ENCODE measurements at regions not wholly inside any gene's neighbourhood (a gene's known extent, or its start where the extent isn't known, plus 50 kb on each side); places are given as distances from the start of the nearest gene placed in this dataset.
"Not testable (repeated sequence)": the region's sequence is repeated elsewhere in the genome, so short reads cannot be mapped to it uniquely, and the experiment has no call there.

- Mint-ChIP-seq H3K27me3 (ENCODE audit: low read depth) (peaks cover 27% of the 10 kb centered on the region), H3K9me3 (no peaks in the 10 kb centered on the region), H3K4me3 (no peak overlapping the region), H3K4me1 (ENCODE audit: low read depth) (no peaks in the 10 kb centered on the region), H3K27ac (no peak overlapping the region), H3K36me3 (ENCODE audit: low read depth) (no peaks in the 10 kb centered on the region)
- DNase-seq (ENCODE audit: low spot score) = peak; percentile 22
Observed at GRCh38 chr15:98292442-98293240, 332.1 kb downstream of the ARRDC4 start.

GRCh38 chr15:98294126-98294525 lies 333.6 kb downstream of the ARRDC4 start:
- H3K27ac Mint-ChIP-seq = no peak overlapping the region
- H3K27me3 Mint-ChIP-seq (ENCODE audit: low read depth) = peaks cover 27% of the 10 kb centered on the region
- H3K4me1 Mint-ChIP-seq (ENCODE audit: low read depth) = no peaks in the 10 kb centered on the region
- no peaks in the 10 kb centered on the region for H3K9me3 Mint-ChIP-seq
- H3K36me3 Mint-ChIP-seq (ENCODE audit: low read depth) = no peaks in the 10 kb centered on the region
- DNase-seq (ENCODE audit: low spot score) = no peak
- no peak overlapping the region for H3K4me3 Mint-ChIP-seq

- DNase-seq (ENCODE audit: low spot score); H3K4me1 Mint-ChIP-seq (ENCODE audit: low read depth); H3K4me3 Mint-ChIP-seq; H3K36me3 Mint-ChIP-seq (ENCODE audit: low read depth); H3K9me3 Mint-ChIP-seq; H3K27ac Mint-ChIP-seq: not testable (repeated sequence)
- H3K27me3 Mint-ChIP-seq (ENCODE audit: low read depth) = peaks cover 27% of the 10 kb centered on the region
Observed at GRCh38 chr15:98295101-98295759, 334.7 kb downstream of the ARRDC4 start.

GRCh38 chr15:98296653-98297052 lies 336.1 kb downstream of the ARRDC4 start:
- no peak overlapping the region for H3K4me3 Mint-ChIP-seq
- no peaks in the 10 kb centered on the region for H3K4me1 Mint-ChIP-seq (ENCODE audit: low read depth)
- no peaks in the 10 kb centered on the region for H3K9me3 Mint-ChIP-seq
- no peaks in the 10 kb centered on the region for H3K36me3 Mint-ChIP-seq (ENCODE audit: low read depth)
- no peak overlapping the region for H3K27ac Mint-ChIP-seq
- DNase-seq (ENCODE audit: low spot score) = no peak
- H3K27me3 Mint-ChIP-seq (ENCODE audit: low read depth) = peaks cover 24% of the 10 kb centered on the region

- DNase-seq (ENCODE audit: low spot score) = no peak
- H3K27ac Mint-ChIP-seq = no peak overlapping the region
- no peak overlapping the region for H3K4me3 Mint-ChIP-seq
- no peaks in the 10 kb centered on the region for H3K4me1 Mint-ChIP-seq (ENCODE audit: low read depth)
- H3K9me3 Mint-ChIP-seq = no peaks in the 10 kb centered on the region
- no peaks in the 10 kb centered on the region for H3K27me3 Mint-ChIP-seq (ENCODE audit: low read depth)
- H3K36me3 Mint-ChIP-seq (ENCODE audit: low read depth) = no peaks in the 10 kb centered on the region
Observed at GRCh38 chr15:98304371-98304770, 343.9 kb downstream of the ARRDC4 start.

- Mint-ChIP-seq H3K27ac (no peak overlapping the region), H3K4me3 (no peak overlapping the region), H3K36me3 (ENCODE audit: low read depth) (no peaks in the 10 kb centered on the region), H3K27me3 (ENCODE audit: low read depth) (no peaks in the 10 kb centered on the region), H3K4me1 (ENCODE audit: low read depth) (no peaks in the 10 kb centered on the region), H3K9me3 (no peaks in the 10 kb centered on the region)
- DNase-seq (ENCODE audit: low spot score) = no peak
Observed at GRCh38 chr15:98308117-98308516, 340.2 kb upstream of the IGF1R start.

GRCh38 chr15:98311566-98312188 lies 336.7 kb upstream of the IGF1R start:
- no peaks in the 10 kb centered on the region for H3K36me3 Mint-ChIP-seq (ENCODE audit: low read depth)
- no peaks in the 10 kb centered on the region for H3K9me3 Mint-ChIP-seq
- H3K4me3 Mint-ChIP-seq = no peak overlapping the region
- no peak overlapping the region for H3K27ac Mint-ChIP-seq
- H3K27me3 Mint-ChIP-seq (ENCODE audit: low read depth) = no peaks in the 10 kb centered on the region
- peak; percentile 47 for DNase-seq (ENCODE audit: low spot score)
- no peaks in the 10 kb centered on the region for H3K4me1 Mint-ChIP-seq (ENCODE audit: low read depth)

- no peak for DNase-seq (ENCODE audit: low spot score)
- Mint-ChIP-seq H3K27ac (no peak overlapping the region), H3K36me3 (ENCODE audit: low read depth) (no peaks in the 10 kb centered on the region), H3K9me3 (no peaks in the 10 kb centered on the region), H3K27me3 (ENCODE audit: low read depth) (no peaks in the 10 kb centered on the region), H3K4me1 (ENCODE audit: low read depth) (no peaks in the 10 kb centered on the region), H3K4me3 (no peak overlapping the region)
Observed at GRCh38 chr15:98312913-98313312, 335.4 kb upstream of the IGF1R start.

GRCh38 chr15:98315971-98316370 lies 332.4 kb upstream of the IGF1R start:
- H3K27ac Mint-ChIP-seq = no peak overlapping the region
- H3K4me3 Mint-ChIP-seq = no peak overlapping the region
- no peaks in the 10 kb centered on the region for H3K36me3 Mint-ChIP-seq (ENCODE audit: low read depth)
- DNase-seq (ENCODE audit: low spot score) = no peak
- no peaks in the 10 kb centered on the region for H3K4me1 Mint-ChIP-seq (ENCODE audit: low read depth)
- no peaks in the 10 kb centered on the region for H3K9me3 Mint-ChIP-seq
- no peaks in the 10 kb centered on the region for H3K27me3 Mint-ChIP-seq (ENCODE audit: low read depth)

GRCh38 chr15:98321896-98322295 lies 326.4 kb upstream of the IGF1R start:
- no peaks in the 10 kb centered on the region for H3K36me3 Mint-ChIP-seq (ENCODE audit: low read depth)
- DNase-seq (ENCODE audit: low spot score) = no peak
- no peaks in the 10 kb centered on the region for H3K4me1 Mint-ChIP-seq (ENCODE audit: low read depth)
- H3K9me3 Mint-ChIP-seq = no peaks in the 10 kb centered on the region
- no peak overlapping the region for H3K4me3 Mint-ChIP-seq
- H3K27me3 Mint-ChIP-seq (ENCODE audit: low read depth) = no peaks in the 10 kb centered on the region
- H3K27ac Mint-ChIP-seq = no peak overlapping the region

GRCh38 chr15:98322581-98322980 lies 325.8 kb upstream of the IGF1R start:
- DNase-seq (ENCODE audit: low spot score) = no peak
- H3K4me3 Mint-ChIP-seq = no peak overlapping the region
- H3K27me3 Mint-ChIP-seq (ENCODE audit: low read depth) = no peaks in the 10 kb centered on the region
- H3K4me1 Mint-ChIP-seq (ENCODE audit: low read depth) = no peaks in the 10 kb centered on the region
- no peaks in the 10 kb centered on the region for H3K36me3 Mint-ChIP-seq (ENCODE audit: low read depth)
- no peak overlapping the region for H3K27ac Mint-ChIP-seq
- no peaks in the 10 kb centered on the region for H3K9me3 Mint-ChIP-seq

GRCh38 chr15:98324341-98324970 lies 323.9 kb upstream of the IGF1R start:
- DNase-seq (ENCODE audit: low spot score) = no peak
- Mint-ChIP-seq H3K36me3 (ENCODE audit: low read depth) (no peaks in the 10 kb centered on the region), H3K27ac (no peak overlapping the region), H3K4me3 (no peak overlapping the region), H3K27me3 (ENCODE audit: low read depth) (no peaks in the 10 kb centered on the region), H3K9me3 (no peaks in the 10 kb centered on the region), H3K4me1 (ENCODE audit: low read depth) (no peaks in the 10 kb centered on the region)

- Mint-ChIP-seq H3K27me3 (ENCODE audit: low read depth) (no peaks in the 10 kb centered on the region), H3K36me3 (ENCODE audit: low read depth) (no peaks in the 10 kb centered on the region), H3K4me3 (no peak overlapping the region), H3K4me1 (ENCODE audit: low read depth) (no peaks in the 10 kb centered on the region), H3K27ac (no peak overlapping the region), H3K9me3 (no peaks in the 10 kb centered on the region)
- DNase-seq (ENCODE audit: low spot score) = no peak
Observed at GRCh38 chr15:98326804-98327203, 321.5 kb upstream of the IGF1R start.

GRCh38 chr15:98330258-98330657 lies 318.1 kb upstream of the IGF1R start:
- H3K27me3 Mint-ChIP-seq (ENCODE audit: low read depth) = no peaks in the 10 kb centered on the region
- no peaks in the 10 kb centered on the region for H3K4me1 Mint-ChIP-seq (ENCODE audit: low read depth)
- H3K4me3 Mint-ChIP-seq = no peak overlapping the region
- H3K9me3 Mint-ChIP-seq = no peaks in the 10 kb centered on the region
- H3K36me3 Mint-ChIP-seq (ENCODE audit: low read depth) = no peaks in the 10 kb centered on the region
- no peak overlapping the region for H3K27ac Mint-ChIP-seq
- no peak for DNase-seq (ENCODE audit: low spot score)

Measured in T-helper 2 cell treated with Interferon-gamma antibody and Interleukin-4, amounts not matched to agents 5 μg/mL and 100 μg/mL, for 36 hours (primary cell).